Duodenal mucosa (tissue), 2 donors: ENCODE measurements at regions not wholly inside any gene's neighbourhood (a gene's known extent, or its start where the extent isn't known, plus 50 kb on each side); places are given as distances from the start of the nearest gene placed in this dataset.

Experiments used
- H3K27ac ChIP-seq: one replicate; pipeline ENCODE4 v1.7.0; 2013; ENCODE audit warnings: low read depth, low read length
- H3K27me3 ChIP-seq, 2 donors: one replicate each; pipeline ENCODE4 v1.7.0; 2013; ENCODE audit warnings: low read length in 2 of 2, control low read depth in 1 of 2; ENCODE audit not compliant: insufficient read depth in 2 of 2, control insufficient read depth in 1 of 2
- H3K36me3 ChIP-seq, 2 donors: one replicate each; pipeline ENCODE4 v1.7.0; 2013; ENCODE audit warnings: low read length in 2 of 2, control low read depth in 1 of 2; ENCODE audit not compliant: insufficient read depth in 2 of 2, control insufficient read depth in 1 of 2
- H3K4me1 ChIP-seq, 2 donors: one replicate each; pipeline ENCODE4 v1.7.0; 2013; ENCODE audit warnings: low read length in 2 of 2, control low read depth in 1 of 2; ENCODE audit not compliant: insufficient read depth in 2 of 2, control insufficient read depth in 1 of 2
- H3K4me3 ChIP-seq, 2 donors: one replicate each; pipeline ENCODE4 v1.7.0; 2013; ENCODE audit warnings: low read length in 2 of 2, low read depth in 1 of 2
- H3K9ac ChIP-seq, 2 donors: one replicate each; pipeline ENCODE4 v1.7.0; 2013; ENCODE audit warnings: low read length in 2 of 2, low read depth in 1 of 2
- H3K9me3 ChIP-seq, 2 donors: one replicate each; pipeline ENCODE4 v1.7.0; 2013; ENCODE audit warnings: low read length in 2 of 2, control low read depth in 1 of 2; ENCODE audit not compliant: control insufficient read depth in 1 of 2

- Histone ChIP-seq H3K4me1 (no peaks in the 10 kb centered on the region), H3K27ac (no peak overlapping the region), H3K36me3 (no peaks in the 10 kb centered on the region), H3K9ac (no peak overlapping the region), H3K4me3 (no peak overlapping the region), H3K9me3 (no peaks in the 10 kb centered on the region), H3K27me3 (no peaks in the 10 kb centered on the region)
Observed at GRCh38 chr17:52837492-52837891, 679.0 kb upstream of the CA10 start.

- H3K27me3 ChIP-seq, result no peaks in the 10 kb centered on the region
- no peak overlapping the region for H3K27ac ChIP-seq
- no peaks in the 10 kb centered on the region for H3K9me3 ChIP-seq
- no peak overlapping the region for H3K4me3 ChIP-seq
- H3K36me3 ChIP-seq, result no peaks in the 10 kb centered on the region
- no peaks in the 10 kb centered on the region for H3K4me1 ChIP-seq
- no peak overlapping the region for H3K9ac ChIP-seq
Observed at GRCh38 chr17:52831536-52831935, 673.0 kb upstream of the CA10 start.

- Histone ChIP-seq H3K9ac (no peak overlapping the region), H3K4me1 (peaks cover 3 to 6% of the 10 kb centered on the region in 2 donors), H3K36me3 (no peaks in the 10 kb centered on the region), H3K4me3 (no peak overlapping the region), H3K9me3 (no peaks in the 10 kb centered on the region), H3K27me3 (no peaks in the 10 kb centered on the region), H3K27ac (no peak overlapping the region)
Observed at GRCh38 chr17:52828621-52829020, 670.1 kb upstream of the CA10 start.

- no peak overlapping the region for H3K9ac ChIP-seq
- no peak overlapping the region for H3K27ac ChIP-seq
Observed at GRCh38 chr17:52827526-52827925, 669.0 kb upstream of the CA10 start.

GRCh38 chr17:52824542-52824941, 666.0 kb upstream of the CA10 start:
- Histone ChIP-seq H3K4me1 (peaks cover 3 to 11% of the 10 kb centered on the region in 2 donors), H3K27ac (no peak overlapping the region), H3K9ac (no peak overlapping the region), H3K4me3 (no peak overlapping the region), H3K36me3 (no peaks in the 10 kb centered on the region), H3K9me3 (no peaks in the 10 kb centered on the region), H3K27me3 (no peaks in the 10 kb centered on the region)

More at GRCh38 chr17:52827526-52827925, 669.0 kb upstream of the CA10 start:
- Histone ChIP-seq H3K9me3 (no peaks in the 10 kb centered on the region), H3K36me3 (no peaks in the 10 kb centered on the region), H3K4me3 (no peak overlapping the region), H3K27me3 (no peaks in the 10 kb centered on the region), H3K4me1 (peaks cover 3 to 11% of the 10 kb centered on the region in 2 donors)

- no peak overlapping the region for H3K4me3 ChIP-seq
- H3K9ac ChIP-seq, result no peak overlapping the region
- no peaks in the 10 kb centered on the region for H3K36me3 ChIP-seq
- H3K27ac ChIP-seq, result no peak overlapping the region
- no peaks in the 10 kb centered on the region for H3K9me3 ChIP-seq
- no peaks in the 10 kb centered on the region for H3K27me3 ChIP-seq
- H3K4me1 ChIP-seq, result peaks cover 3 to 11% of the 10 kb centered on the region in 2 donors
Observed at GRCh38 chr17:52823155-52823554, 664.6 kb upstream of the CA10 start.

GRCh38 chr17:52790359-52790955, 631.9 kb upstream of the CA10 start:
- Histone ChIP-seq H3K4me3 (no peak overlapping the region), H3K27me3 (no peaks in the 10 kb centered on the region), H3K27ac (no peak overlapping the region), H3K9ac (no peak overlapping the region), H3K4me1 (no peaks in the 10 kb centered on the region), H3K36me3 (no peaks in the 10 kb centered on the region), H3K9me3 (no peaks in the 10 kb centered on the region)

- no peaks in the 10 kb centered on the region for H3K9me3 ChIP-seq
Observed at GRCh38 chr17:52789829-52790228, 631.3 kb upstream of the CA10 start.

GRCh38 chr17:52776234-52776633, 617.7 kb upstream of the CA10 start:
- Histone ChIP-seq H3K27me3 (no peaks in the 10 kb centered on the region), H3K9ac (no peak overlapping the region), H3K4me3 (no peak overlapping the region), H3K4me1 (no peaks in the 10 kb centered on the region), H3K36me3 (no peaks in the 10 kb centered on the region), H3K9me3 (no peaks in the 10 kb centered on the region), H3K27ac (no peak overlapping the region)

More at GRCh38 chr17:52789829-52790228, 631.3 kb upstream of the CA10 start:
- Histone ChIP-seq H3K4me1 (no peaks in the 10 kb centered on the region), H3K9ac (no peak overlapping the region), H3K36me3 (no peaks in the 10 kb centered on the region), H3K4me3 (no peak overlapping the region), H3K27ac (no peak overlapping the region), H3K27me3 (no peaks in the 10 kb centered on the region)

GRCh38 chr17:52762794-52763167, 604.3 kb upstream of the CA10 start:
- Histone ChIP-seq H3K36me3 (no peaks in the 10 kb centered on the region), H3K4me3 (no peak overlapping the region), H3K9ac (no peak overlapping the region), H3K9me3 (no peaks in the 10 kb centered on the region), H3K27ac (no peak overlapping the region), H3K27me3 (no peaks in the 10 kb centered on the region), H3K4me1 (no peaks in the 10 kb centered on the region)
